ENCODE measurements at regions not wholly inside any gene's neighbourhood (a gene's known extent, or its start where the extent isn't known, plus 50 kb on each side); places are given as distances from the start of the nearest gene placed in this dataset.

DNA sequence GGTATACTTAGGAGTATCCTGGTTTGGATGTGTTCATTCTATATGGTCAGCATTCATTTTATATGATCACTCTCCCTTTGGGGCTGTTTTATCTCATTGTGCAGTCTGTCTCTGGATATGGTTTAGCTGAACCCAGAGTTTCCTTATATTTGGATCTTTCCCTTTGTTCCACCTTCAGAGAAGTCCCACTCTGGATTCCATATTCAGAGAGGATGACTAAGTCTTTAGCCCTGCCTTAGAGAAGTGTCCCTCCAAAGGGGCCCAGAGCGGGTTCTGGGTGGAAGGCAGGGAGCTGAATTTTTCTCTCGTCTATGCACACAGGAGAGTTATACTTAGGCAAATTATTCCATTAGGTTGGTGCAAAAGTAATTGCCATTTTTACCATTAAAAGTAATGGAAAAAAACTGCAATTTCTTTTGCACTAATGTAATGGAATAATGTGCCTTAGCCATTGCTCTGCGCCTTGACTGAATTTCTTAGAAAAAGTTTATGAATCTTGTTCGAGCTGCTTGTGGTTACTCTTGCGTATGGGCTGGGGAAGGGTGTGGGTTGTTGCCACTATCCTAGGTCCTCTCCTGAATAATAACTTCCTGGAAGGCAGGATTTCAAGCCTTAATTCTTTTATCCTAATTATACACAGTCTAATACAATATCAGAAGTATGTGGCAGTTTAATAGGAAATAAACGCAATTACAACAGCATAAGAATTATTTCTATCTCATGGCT lies 74.2 kb upstream of the MTPN start (continued):
- TF ChIP-seq, protein P1, sequence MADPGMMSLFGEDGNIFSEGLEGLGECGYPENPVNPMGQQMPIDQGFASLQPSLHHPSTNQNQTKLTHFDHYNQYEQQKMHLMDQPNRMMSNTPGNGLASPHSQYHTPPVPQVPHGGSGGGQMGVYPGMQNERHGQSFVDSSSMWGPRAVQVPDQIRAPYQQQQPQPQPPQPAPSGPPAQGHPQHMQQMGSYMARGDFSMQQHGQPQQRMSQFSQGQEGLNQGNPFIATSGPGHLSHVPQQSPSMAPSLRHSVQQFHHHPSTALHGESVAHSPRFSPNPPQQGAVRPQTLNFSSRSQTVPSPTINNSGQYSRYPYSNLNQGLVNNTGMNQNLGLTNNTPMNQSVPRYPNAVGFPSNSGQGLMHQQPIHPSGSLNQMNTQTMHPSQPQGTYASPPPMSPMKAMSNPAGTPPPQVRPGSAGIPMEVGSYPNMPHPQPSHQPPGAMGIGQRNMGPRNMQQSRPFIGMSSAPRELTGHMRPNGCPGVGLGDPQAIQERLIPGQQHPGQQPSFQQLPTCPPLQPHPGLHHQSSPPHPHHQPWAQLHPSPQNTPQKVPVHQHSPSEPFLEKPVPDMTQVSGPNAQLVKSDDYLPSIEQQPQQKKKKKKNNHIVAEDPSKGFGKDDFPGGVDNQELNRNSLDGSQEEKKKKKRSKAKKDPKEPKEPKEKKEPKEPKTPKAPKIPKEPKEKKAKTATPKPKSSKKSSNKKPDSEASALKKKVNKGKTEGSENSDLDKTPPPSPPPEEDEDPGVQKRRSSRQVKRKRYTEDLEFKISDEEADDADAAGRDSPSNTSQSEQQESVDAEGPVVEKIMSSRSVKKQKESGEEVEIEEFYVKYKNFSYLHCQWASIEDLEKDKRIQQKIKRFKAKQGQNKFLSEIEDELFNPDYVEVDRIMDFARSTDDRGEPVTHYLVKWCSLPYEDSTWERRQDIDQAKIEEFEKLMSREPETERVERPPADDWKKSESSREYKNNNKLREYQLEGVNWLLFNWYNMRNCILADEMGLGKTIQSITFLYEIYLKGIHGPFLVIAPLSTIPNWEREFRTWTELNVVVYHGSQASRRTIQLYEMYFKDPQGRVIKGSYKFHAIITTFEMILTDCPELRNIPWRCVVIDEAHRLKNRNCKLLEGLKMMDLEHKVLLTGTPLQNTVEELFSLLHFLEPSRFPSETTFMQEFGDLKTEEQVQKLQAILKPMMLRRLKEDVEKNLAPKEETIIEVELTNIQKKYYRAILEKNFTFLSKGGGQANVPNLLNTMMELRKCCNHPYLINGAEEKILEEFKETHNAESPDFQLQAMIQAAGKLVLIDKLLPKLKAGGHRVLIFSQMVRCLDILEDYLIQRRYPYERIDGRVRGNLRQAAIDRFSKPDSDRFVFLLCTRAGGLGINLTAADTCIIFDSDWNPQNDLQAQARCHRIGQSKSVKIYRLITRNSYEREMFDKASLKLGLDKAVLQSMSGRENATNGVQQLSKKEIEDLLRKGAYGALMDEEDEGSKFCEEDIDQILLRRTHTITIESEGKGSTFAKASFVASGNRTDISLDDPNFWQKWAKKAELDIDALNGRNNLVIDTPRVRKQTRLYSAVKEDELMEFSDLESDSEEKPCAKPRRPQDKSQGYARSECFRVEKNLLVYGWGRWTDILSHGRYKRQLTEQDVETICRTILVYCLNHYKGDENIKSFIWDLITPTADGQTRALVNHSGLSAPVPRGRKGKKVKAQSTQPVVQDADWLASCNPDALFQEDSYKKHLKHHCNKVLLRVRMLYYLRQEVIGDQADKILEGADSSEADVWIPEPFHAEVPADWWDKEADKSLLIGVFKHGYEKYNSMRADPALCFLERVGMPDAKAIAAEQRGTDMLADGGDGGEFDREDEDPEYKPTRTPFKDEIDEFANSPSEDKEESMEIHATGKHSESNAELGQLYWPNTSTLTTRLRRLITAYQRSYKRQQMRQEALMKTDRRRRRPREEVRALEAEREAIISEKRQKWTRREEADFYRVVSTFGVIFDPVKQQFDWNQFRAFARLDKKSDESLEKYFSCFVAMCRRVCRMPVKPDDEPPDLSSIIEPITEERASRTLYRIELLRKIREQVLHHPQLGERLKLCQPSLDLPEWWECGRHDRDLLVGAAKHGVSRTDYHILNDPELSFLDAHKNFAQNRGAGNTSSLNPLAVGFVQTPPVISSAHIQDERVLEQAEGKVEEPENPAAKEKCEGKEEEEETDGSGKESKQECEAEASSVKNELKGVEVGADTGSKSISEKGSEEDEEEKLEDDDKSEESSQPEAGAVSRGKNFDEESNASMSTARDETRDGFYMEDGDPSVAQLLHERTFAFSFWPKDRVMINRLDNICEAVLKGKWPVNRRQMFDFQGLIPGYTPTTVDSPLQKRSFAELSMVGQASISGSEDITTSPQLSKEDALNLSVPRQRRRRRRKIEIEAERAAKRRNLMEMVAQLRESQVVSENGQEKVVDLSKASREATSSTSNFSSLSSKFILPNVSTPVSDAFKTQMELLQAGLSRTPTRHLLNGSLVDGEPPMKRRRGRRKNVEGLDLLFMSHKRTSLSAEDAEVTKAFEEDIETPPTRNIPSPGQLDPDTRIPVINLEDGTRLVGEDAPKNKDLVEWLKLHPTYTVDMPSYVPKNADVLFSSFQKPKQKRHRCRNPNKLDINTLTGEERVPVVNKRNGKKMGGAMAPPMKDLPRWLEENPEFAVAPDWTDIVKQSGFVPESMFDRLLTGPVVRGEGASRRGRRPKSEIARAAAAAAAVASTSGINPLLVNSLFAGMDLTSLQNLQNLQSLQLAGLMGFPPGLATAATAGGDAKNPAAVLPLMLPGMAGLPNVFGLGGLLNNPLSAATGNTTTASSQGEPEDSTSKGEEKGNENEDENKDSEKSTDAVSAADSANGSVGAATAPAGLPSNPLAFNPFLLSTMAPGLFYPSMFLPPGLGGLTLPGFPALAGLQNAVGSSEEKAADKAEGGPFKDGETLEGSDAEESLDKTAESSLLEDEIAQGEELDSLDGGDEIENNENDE (IDR thresholded peaks at IDR 0.05; ENCODE audit: insufficient replicate concordance, low read length): no peak
- no peak for TF ChIP-seq POLR2A (IDR thresholded peaks at IDR 0.05; ENCODE audit: control extremely low read depth in 1 of 2, low read depth in 2 of 2, low read length in 2 of 2)
- TF ChIP-seq JUN (IDR thresholded peaks at IDR 0.05; ENCODE audit: low read depth, low read length): no peak
- TF ChIP-seq CTBP2 (IDR thresholded peaks at IDR 0.05; ENCODE audit: borderline replicate concordance, insufficient read depth, insufficient read length, low read length): no peak
- no peak for TF ChIP-seq GABPA (IDR thresholded peaks at IDR 0.05; ENCODE audit: borderline replicate concordance, insufficient read depth, low read length)
